Kasumi-1 (cell line): ENCODE measurements at regions not wholly inside any gene's neighbourhood (a gene's known extent, or its start where the extent isn't known, plus 50 kb on each side); places are given as distances from the start of the nearest gene placed in this dataset.
A peak's percentile ranks its signal among the peaks of the same experiment; 100 is the strongest.
"Not testable (repeated sequence)": the region's sequence is repeated elsewhere in the genome, so short reads cannot be mapped to it uniquely, and the experiment has no call there.

Source experiments
- DNase-seq, 2 experiments: peaks; one replicate each; lab custom pipeline; 2025; lab: John Stamatoyannopoulos, UW

DNA sequence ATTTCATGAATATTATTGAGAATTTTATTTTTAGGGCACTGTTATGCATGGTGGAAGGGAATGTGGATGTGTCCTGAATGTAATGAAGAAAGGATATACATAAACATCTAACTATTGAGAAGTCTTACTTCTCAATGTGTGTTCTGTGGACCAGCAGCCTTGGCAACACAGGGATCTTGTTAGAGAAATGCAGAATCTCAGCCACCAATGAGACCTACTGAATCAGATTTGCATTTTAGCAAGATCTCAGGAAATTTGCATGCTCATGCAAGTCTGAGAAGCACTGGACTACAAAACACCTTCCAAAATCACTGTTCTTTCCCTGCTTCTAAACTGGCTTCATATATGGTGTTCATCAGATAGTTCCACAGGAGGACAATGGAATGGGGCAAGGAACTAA lies 139.7 kb upstream of the WDFY3 start:
- no peak for DNase-seq

DNA sequence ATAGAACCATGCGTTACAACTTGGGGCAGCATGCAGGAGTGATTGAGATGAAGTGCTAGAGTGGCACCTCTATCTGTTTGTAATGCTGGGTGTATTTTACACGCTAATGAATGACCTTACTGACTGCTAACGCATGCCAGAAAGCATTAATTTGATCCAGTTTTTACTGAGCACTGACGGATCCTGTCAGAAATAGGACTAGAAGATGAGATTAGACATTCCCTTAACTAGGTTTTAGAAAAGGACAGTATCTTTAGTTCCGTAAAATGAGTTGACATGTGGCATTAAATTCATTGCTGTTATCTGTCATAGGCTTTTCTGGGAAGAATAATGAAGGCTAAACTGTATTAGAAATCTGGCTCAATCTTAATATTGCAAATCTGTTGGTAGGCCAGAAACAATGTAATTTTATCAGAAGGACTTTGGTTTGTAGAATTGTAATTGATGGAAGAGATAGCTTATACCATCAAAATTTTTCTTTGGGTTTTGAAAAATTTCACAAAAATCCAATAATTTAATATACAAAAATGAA lies 140.4 kb upstream of the WDFY3 start:
- DNase-seq, result no peak

DNA sequence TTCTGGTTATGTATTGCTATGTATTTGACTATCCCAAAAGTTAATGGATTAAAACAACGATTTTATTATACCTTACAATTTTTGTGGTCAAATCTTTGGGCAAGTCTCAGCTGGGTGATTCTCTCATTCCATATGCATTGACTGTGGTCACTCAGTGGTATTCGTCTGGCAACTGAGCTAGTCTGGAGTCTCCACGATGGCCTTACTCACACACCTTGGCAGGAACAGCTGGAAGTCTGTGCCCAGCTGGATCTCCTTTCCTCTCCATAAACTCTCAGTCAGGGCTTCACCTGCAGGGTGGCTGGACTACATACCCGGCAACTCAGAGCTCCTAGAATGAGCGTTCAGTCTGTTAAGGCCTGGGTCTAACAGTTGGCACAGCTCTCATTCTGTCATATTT lies 141.1 kb upstream of the WDFY3 start:
- no peak for DNase-seq

DNA sequence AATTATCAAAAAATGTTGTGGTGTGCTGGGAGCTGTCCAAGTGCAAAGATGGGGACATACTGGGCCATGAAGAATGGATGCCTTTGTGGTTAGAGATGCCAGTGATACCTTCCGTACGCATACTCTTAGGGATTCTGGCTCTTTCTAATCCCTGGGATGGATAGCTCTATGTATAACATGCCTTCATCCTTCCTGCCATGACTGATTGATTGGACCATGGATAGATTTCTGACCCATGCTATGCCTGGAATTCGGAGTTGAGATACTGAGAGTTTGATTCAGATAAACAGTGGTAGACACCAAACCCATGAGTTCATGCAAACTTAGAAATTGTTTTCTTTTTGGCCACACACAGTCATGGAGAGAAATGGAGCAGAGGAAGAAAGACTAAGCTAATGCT lies 147.2 kb upstream of the WDFY3 start:
- no peak for DNase-seq

DNA sequence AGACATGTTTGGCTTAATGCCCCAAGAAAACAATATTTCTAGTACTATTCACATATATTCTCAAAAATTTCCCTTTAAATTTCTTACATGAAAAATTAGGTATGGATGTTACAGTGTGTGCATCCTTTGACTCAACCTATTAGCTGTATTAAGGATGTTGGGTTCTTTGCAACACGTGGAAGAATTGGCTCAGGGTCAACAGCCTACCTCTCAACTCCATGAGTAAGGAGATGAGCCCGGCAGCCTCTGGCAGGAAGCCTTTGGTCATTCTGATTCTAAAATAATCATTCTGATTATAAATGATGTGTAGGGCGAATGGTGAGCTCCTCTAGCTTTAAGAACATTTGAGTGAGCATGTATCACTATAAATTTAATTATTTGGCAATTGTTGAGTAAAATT lies 148.0 kb upstream of the WDFY3 start:
- DNase-seq, result no peak

DNA sequence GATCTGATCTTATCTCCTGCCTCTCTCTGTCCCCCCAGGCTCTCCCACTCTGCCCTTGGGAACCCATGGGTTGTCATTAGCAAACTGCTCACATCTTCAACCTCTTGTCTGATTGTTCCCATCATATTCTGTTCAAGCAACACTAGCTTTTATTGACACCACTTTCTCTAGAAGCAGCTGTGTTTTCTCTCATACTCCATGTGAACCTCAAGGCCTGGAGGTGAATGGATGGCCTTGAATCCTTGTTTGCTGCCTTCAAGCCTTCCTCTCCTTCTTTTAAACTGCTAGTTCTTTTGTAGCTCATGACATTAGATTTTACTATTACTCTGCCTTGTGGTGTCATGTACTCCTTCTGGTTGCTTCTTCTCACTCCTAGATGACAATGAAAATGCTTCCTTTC lies 149.5 kb upstream of the WDFY3 start:
- DNase-seq, result no peak

DNA sequence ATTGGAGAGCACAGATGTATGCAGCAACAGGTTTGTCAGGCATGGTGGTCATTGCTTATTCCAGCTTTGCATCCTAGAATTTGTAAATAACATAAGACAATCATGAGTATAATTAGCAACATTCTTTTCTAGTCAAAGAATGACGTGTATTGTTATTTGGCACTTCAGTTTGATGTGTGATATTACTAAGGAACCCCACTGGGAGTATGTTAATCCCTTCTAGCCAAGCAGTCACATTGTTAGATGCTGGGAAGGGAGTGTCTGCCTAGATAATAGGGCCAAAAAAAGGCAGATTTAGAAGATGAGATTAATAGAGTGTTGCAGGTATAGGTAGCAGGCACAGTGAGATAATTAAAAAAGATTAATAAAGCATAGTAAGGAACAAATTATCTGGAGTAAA lies 159.2 kb upstream of the WDFY3 start:
- DNase-seq, result no peak

DNA sequence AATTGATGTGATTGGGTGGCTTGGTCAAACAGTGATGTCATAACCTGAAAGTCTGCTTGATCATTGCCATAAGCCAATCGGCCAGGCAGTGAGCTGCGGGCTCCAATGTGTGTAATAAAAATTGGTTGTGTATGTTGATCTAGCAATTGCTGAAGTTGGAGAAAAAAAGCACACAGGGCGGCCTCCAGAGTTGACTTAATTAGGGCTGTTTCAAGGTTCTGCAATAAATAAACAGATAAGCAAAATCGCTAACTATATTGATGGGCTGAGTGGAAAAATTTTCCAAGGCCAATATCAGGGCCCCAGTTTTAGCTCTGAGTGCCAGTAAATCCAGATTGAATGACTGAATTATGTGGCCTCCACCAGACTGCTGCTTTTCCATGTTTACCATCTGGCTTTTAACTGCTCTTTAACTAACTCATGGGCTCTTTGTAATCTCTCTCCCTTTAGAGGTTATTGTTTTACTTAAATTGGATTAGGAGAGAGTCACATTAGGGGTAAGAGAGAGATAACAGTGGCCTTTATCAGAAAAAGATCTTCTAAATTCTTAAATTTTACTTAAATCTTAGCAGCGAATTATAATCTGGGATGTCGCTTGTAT lies 160.6 kb upstream of the WDFY3 start:
- no peak for DNase-seq

DNA sequence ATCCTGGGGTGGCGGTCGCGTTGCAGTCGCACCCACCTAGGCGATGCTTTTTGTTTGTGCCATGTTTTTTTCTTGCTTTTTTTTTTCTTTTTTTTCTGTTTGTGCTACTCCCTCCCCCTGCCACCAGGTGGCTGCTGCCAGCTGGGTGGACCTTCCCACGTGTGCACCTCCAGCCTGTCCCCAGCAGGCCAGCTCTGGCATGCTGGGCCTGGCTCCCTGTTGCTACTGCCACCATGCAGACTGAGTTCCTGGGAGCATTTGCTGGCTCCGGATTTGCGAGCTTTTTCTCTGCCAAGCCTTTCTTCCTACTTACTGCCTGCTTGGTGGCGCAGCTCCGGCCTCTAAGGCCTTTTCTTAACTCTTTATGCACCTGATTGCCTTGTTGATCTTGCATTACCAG lies 161.2 kb upstream of the WDFY3 start:
- peak; percentile 42 to 44 for DNase-seq

DNA sequence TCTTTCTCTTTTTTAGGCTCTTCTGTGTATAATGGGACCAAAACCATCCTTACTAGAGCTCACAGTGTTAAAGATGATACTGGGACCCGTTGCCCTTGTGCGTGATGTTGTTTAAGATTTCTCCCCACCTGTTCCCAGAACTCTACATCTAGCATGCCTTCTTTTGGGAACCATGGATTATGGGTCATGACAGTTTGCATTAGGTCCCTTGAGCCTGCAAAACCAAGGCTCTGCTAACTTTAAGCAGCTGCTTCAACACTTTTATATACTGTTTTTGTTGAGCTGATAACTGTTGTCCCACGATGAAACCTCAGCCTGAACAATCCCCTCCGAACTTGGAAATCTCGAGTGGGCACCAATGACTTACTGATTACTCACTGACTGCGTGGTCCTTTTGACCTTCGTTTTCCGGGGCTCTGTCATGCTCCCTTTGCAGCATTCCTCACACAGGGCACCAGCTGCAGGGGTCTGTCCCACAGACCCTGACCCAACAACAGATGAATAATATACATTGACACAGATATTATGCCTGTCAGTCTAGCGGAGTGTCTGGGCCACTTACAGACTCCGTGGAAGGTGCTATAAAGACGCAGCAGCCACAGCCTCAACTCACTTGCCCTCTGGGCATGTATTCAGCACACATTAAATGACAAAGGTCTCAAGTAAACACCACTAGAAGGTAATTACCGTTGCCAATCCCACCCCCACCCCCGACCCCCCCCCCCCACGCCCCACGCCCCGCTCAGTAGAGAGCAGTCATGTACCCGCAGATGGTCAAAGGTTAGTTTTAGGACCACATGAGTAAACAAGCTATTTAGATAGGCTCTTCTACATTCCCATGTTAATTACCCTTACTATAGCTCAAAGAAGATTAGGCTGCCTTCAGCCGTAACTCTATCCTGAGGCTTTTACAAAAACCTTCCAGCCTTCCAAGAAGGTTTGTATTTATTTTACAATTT lies 162.0 kb upstream of the WDFY3 start:
- DNase-seq, result no peak

DNA sequence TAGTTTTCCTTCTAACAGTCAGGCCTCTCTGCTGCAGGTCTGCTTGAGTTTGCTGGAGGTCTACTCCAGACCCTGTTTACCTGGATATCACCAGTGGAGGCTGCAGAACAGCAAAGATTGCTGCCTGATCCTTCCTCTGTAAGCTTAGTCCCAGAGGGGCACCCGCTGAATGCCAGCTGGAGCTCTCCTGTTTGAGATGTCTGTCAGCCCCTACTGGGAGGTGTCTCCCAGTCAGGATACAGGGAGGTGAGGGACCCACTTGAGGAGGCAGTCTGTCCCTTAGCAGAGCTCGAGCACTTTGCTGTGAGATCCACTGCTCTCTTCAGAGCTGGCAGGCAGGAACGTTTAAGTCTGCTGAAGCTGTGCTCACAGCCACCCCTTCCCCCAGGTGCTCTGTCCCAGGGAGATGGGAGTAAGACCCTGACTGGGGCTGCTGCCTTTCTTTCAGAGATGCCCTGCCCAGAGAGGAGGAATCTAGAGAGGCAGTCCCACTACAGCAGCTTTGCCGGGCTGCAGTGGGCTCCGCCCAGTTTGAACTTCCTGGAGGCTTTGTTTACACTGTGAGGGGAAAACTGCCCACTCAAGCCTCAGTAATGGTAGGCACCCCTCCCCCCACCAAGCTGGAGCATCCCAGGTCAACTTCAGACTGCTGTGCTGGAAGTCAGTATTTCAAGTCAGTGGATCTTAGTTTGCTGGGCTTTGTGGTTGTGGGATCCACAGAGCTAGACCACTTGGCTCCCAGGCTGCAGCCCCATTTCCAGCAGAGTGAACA lies 163.1 kb upstream of the WDFY3 start:
- DNase-seq, result not testable (repeated sequence)

DNA sequence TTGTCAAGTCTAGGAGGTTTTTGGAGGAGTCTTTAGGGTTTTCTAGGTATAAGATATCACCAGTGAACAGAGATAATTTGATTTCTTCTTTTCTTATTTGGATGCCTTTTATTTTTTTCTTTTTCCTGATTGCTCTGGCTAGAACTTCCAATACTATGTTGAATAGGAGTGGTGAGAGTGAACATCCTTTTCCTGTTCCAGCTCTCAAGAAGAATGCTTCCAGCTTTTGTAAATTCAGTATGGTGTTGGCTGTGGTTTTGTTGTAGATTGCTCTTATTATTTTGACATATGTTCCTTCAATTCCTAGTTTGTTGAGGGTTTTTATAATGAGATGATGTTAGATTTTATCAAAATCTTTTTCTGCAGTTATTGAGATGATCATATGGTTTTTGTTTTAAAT lies 165.6 kb upstream of the WDFY3 start:
- no peak for DNase-seq

DNA sequence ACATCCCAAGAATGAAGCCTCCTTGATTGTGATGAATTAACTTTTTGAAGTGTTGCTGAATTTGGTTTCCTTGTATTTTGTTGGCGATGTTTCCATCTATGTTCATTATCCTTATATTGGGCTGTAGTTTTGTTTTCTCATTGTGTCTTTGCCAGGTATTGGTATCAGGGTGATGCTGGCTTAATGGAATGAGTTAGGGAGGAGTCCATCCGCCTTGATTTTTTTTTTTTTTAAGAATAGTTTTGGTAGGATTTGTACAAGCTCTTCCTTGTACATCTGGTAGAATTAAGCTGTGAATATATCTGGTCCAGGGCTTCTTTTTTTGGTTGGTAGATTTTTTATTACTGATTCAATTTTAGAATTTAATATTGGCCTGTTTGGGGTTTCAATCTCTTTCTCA lies 166.1 kb upstream of the WDFY3 start:
- no peak for DNase-seq

DNA sequence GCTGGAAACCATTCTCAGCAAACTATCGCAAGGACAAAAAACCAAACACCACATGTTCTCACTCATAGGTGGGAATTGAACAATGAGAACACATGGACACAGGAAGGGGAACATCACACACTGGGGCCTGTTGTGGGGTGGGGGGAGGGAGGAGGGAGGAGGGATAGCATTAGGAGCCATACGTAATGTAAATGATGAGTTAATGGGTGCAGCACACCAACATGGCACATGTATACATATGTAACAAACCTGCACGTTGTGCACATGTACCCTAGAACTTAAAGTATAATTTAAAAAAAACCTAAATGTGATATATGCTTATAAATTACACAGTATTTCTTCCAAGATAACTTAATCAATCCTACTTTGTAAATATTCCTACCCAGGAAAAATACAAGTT lies 173.3 kb upstream of the WDFY3 start:
- peak; percentile 53 to 61 for DNase-seq

DNA sequence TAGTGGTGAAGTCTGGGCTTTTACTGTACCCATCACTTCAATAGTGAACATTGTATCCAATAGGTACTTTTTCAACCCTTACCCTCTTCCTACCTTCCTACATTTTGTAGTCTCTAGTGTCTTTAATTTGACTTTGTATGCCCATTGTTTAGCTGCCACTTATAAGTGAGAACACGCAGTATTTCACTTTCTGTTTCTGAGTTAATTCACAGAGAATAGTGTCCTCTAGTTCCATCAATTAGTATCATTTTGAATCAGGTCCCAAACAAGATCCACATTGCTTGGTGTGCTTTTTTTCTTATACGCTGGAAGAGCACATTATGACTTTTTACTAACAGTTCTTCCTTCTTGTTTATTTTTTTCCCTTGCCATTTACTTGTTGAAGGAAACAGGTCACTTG lies 176.0 kb upstream of the WDFY3 start:
- DNase-seq, result no peak

DNA sequence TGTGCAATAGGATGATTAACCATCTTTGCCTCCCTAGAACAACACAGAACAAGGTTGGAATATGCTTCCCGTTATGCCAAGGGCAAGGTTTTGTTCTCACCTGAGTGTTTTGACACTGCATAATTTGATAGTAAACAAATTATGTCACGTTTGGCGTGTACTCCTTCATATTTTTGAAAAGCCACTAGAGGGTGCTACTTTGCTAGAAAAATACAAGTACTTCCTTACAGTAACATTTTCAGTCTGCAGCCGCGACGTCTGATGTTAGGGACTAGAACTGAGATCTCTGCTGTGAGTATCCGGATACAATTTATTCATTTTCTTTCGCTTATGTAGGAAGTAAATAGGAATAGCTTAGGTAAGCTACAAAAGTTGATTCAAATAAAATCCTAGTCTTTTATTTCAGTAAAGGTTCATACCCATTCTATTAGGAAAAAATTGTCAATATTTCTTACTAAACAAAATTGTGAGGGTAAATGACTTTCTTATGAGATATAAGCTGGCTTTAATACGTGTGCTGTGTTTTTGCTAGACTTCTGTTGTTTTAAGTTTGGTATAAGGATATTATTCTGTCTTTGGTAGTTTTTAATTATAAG lies 181.1 kb upstream of the WDFY3 start:
- DNase-seq, result peak; percentile 89 to 90

DNA sequence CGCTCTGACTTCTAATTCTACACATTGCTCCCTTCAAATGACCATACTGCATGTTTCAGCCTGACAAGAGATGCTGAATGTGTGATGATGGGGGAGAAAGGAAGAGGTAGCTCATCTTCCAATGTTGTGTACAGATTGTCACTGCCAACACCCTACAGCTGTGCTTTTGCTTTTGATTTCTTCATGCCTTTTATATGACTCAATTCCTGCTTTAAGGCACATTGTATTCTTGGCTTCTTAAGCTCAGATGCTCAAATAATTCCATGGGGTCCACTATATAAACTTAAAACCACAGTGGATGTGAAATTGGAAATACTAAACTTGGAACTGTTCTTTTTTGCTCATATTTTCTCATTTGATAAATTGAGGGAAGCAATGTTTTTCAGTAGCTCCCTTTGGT lies 183.2 kb upstream of the WDFY3 start:
- DNase-seq, result no peak

DNA sequence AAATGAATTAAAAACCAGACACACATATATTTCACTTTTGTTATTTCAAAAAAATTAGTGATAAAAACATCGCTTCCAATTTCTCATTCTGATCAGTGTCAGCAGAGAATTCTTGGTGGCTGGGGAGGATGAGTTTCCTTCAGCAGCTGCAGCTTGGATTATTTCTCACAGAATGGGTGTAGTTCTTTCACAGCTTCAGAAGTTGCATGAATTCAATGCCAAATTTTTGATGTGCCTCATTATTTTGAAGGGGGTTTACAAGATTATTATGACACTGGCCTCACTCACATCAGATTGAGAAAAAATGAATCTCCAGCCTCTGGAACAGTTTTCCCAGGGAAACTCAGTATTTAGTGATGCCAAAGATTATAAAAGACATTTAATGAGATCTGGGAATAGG lies 184.9 kb upstream of the WDFY3 start:
- DNase-seq, result no peak

DNA sequence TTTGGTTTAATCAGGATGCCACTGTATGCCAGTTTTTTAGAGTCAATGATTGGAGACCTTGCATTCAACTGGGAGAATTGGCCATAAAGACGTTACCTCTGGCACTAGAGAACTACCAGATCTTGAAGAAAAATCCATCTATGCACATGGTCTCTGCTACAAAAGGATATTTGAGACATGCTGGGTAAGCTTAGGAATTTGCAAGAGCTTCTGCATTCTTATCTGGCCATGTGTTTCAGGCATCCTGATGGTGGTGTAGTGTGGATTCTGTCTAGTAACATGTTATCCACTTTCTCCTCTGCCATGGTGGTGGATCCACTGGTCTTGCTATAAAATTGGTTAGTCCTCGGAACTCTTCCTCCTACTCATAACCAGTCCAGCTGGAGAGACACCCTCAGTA lies 185.3 kb upstream of the WDFY3 start:
- no peak for DNase-seq

DNA sequence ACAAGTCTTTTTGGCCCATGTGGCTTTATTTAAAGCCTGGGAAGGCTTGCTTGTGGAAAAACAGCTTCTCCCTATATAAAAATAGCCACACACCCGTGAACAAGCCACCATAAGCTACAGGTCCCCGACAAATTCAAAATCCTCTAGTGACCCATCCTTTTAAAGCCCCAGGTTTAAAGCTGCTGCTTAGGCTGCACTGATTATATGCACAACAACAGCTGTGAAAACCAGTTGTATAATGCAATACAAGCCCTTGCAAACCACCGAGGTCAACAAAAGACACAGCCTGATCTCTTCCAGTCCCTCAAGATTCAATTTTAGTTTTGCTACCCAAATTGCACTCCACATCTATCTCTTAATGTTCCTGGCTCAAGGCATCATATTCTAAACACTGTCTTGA lies 186.0 kb upstream of the WDFY3 start:
- DNase-seq, result no peak

DNA sequence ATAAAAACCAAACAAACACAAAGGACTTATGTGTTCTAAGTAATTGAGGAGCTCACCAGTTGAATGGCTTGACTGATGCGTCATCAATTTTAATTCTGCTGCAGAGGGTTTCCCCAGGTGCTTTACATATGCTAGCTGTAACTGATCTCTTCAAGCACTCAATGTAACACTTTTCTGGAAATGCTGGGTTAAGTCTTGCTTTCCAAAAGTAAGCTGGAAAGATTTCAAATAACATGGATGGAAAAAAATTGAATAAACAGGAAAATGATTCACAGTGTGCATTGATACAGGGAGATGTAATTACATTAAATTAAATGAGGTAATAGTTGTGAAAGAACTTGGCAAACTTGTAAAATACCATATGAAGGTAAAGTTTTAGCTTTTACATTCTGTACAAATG lies 186.7 kb upstream of the WDFY3 start:
- no peak for DNase-seq

DNA sequence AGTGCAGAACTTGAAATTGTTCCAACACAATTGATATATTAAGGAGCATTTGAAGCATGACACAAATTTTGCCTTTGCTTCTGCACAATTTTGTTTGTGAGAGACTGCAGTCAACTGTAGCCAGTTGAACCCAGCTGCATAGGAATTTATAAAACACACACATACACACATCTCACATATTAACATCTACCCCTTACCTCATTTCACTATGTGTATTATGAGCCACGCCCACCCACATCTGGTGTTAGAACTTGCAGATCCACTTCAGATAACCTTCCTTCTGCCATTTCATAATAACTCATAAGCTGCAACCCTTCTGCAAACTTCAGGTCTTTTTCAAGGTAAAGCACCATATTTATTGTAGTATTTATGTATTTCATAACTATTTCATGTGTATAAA lies 188.1 kb upstream of the WDFY3 start:
- DNase-seq, result no peak
